Activated CD4-positive, alpha-beta memory T cell treated with anti-CD3 and anti-CD28 coated beads, Interleukin-2, amount 10 ng/mL, durations not matched to agents 7 days and 5 days (primary cell): ENCODE measurements at regions not wholly inside any gene's neighbourhood (a gene's known extent, or its start where the extent isn't known, plus 50 kb on each side); places are given as distances from the start of the nearest gene placed in this dataset.

ENCODE experiments used
- CTCF ChIA-PET: fragments of 350-600 bp; sonication (Branson Sonifier 250); formaldehyde crosslinking; loops from one replicate; lab custom pipeline; 2021; ENCODE audit warnings: antibody characterized with exemption, inconsistent platforms; lab: Charles Lee
- POLR2A ChIA-PET: fragments of 350-600 bp; sonication (Branson Sonifier 250); formaldehyde crosslinking; loops from one replicate; lab custom pipeline; 2021; ENCODE audit warnings: antibody characterized with exemption; lab: Charles Lee
- DNase-seq: peaks from one replicate; pipeline ENCODE4 v3.0.0-alpha.2; 2020
- H3K27ac Mint-ChIP-seq: one replicate; pipeline ENCODE4 v1.8.0; 2021; ENCODE audit warnings: mild to moderate bottlenecking, mixed read lengths
- H3K27me3 Mint-ChIP-seq: one replicate; pipeline ENCODE4 v1.8.0; 2021; ENCODE audit warnings: mixed read lengths
- H3K36me3 Mint-ChIP-seq: one replicate; pipeline ENCODE4 v1.8.0; 2021; ENCODE audit warnings: low read depth, mixed read lengths
- H3K4me1 Mint-ChIP-seq: one replicate; pipeline ENCODE4 v1.8.0; 2021; ENCODE audit warnings: mixed read lengths
- H3K4me3 Mint-ChIP-seq: one replicate; pipeline ENCODE4 v1.8.0; 2021; ENCODE audit warnings: mild to moderate bottlenecking, mixed read lengths
- H3K9me3 Mint-ChIP-seq: one replicate; pipeline ENCODE4 v1.8.0; 2021; ENCODE audit warnings: mixed read lengths

- Mint-ChIP-seq H3K4me1 (peaks cover 3% of the 10 kb centered on the region), H3K4me3 (no peak overlapping the region), H3K27me3 (peaks cover 35% of the 10 kb centered on the region), H3K36me3 (no peaks in the 10 kb centered on the region), H3K9me3 (peaks cover 17% of the 10 kb centered on the region), H3K27ac (no peak overlapping the region)
- CTCF ChIA-PET = no interaction called here
- no peak for DNase-seq
- POLR2A ChIA-PET = no interaction called here
Observed at GRCh38 chr12:76198839-76199238, 114.4 kb upstream of the NAP1L1 start.

GRCh38 chr12:76197283-76197682 lies 112.8 kb upstream of the NAP1L1 start:
- Mint-ChIP-seq H3K36me3 (no peaks in the 10 kb centered on the region), H3K27me3 (peaks cover 35% of the 10 kb centered on the region), H3K4me1 (peaks cover 4% of the 10 kb centered on the region), H3K4me3 (no peak overlapping the region), H3K27ac (no peak overlapping the region), H3K9me3 (peaks cover 17% of the 10 kb centered on the region)
- CTCF ChIA-PET = no interaction called here
- DNase-seq = no peak
- POLR2A ChIA-PET = no interaction called here

- CTCF ChIA-PET = no interaction called here
- Mint-ChIP-seq H3K36me3 (no peaks in the 10 kb centered on the region), H3K4me1 (peaks cover 4% of the 10 kb centered on the region), H3K27me3 (peaks cover 29% of the 10 kb centered on the region), H3K4me3 (no peak overlapping the region), H3K9me3 (peaks cover 15% of the 10 kb centered on the region), H3K27ac (no peak overlapping the region)
- POLR2A ChIA-PET = no interaction called here
- DNase-seq = no peak
Observed at GRCh38 chr12:76195920-76196319, 111.4 kb upstream of the NAP1L1 start.

- CTCF ChIA-PET = no interaction called here
Observed at GRCh38 chr12:76194724-76195123, 110.2 kb upstream of the NAP1L1 start.

DNA sequence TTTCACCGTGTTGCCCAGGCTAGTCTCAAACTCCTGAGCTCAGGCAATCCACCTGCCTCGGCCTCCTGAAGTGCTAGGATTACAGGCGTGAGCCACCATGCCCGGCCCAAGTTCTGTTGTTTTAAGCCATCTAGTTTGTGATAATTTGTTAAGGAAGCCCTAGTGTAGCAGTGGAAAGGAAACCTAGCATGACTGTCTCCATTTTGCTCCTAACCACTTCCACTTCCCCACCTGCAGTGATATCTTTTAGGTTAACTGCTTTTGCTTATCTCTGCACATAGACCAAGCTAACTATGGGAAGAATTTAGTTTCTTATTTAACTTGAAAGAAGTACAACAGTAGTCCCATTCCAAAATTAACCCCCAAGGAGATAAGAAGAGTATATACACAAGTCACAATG lies 109.5 kb upstream of the NAP1L1 start:
- Mint-ChIP-seq H3K27ac (no peak overlapping the region), H3K9me3 (peaks cover 12% of the 10 kb centered on the region), H3K27me3 (peaks cover 19% of the 10 kb centered on the region), H3K36me3 (no peaks in the 10 kb centered on the region), H3K4me3 (no peak overlapping the region), H3K4me1 (peaks cover 4% of the 10 kb centered on the region)
- no peak for DNase-seq
- ChIA-PET CTCF (no interaction called here), POLR2A (interaction anchor here (0.7 kb wide), 1 partner anchor 65 kb away, joined by 3 read pairs; no protein-coding TSS in a partner anchor)

More at GRCh38 chr12:76194724-76195123, 110.2 kb upstream of the NAP1L1 start:
- Mint-ChIP-seq H3K4me3 (no peak overlapping the region), H3K4me1 (peaks cover 4% of the 10 kb centered on the region), H3K27me3 (peaks cover 21% of the 10 kb centered on the region), H3K27ac (no peak overlapping the region), H3K36me3 (no peaks in the 10 kb centered on the region), H3K9me3 (peaks cover 15% of the 10 kb centered on the region)
- POLR2A ChIA-PET = no interaction called here
- no peak for DNase-seq

DNA sequence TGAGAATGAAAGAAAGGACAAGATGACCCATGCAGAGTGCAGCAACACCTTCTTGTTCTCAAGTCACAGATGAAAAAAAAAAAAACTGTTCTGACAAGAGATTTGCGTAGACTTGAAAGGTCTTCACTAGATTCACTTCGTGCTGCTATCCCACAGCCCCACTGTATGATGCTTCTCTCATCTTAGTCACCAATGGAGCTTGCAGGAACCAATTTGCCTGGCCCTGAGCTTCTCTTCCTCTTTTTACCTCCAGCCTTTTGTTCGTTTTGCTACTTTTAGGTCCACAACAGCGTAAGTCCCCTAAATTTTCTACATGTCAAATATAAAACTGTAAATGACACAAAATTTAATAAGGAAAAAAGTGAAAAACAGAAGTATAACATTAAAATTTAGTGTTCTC lies 107.9 kb upstream of the NAP1L1 start:
- Mint-ChIP-seq H3K27ac (no peak overlapping the region), H3K36me3 (no peaks in the 10 kb centered on the region), H3K27me3 (peaks cover 18% of the 10 kb centered on the region), H3K4me1 (peaks cover 4% of the 10 kb centered on the region), H3K4me3 (no peak overlapping the region), H3K9me3 (peaks cover 3% of the 10 kb centered on the region)
- ChIA-PET POLR2A (no interaction called here), CTCF (no interaction called here)
- DNase-seq = no peak

GRCh38 chr12:76190299-76190698 lies 105.8 kb upstream of the NAP1L1 start:
- Mint-ChIP-seq H3K36me3 (no peaks in the 10 kb centered on the region), H3K27me3 (peaks cover 29% of the 10 kb centered on the region), H3K4me1 (peaks cover 4% of the 10 kb centered on the region), H3K27ac (no peak overlapping the region), H3K9me3 (peaks cover 3% of the 10 kb centered on the region), H3K4me3 (no peak overlapping the region)
- DNase-seq = no peak
- ChIA-PET POLR2A (no interaction called here), CTCF (no interaction called here)

DNA sequence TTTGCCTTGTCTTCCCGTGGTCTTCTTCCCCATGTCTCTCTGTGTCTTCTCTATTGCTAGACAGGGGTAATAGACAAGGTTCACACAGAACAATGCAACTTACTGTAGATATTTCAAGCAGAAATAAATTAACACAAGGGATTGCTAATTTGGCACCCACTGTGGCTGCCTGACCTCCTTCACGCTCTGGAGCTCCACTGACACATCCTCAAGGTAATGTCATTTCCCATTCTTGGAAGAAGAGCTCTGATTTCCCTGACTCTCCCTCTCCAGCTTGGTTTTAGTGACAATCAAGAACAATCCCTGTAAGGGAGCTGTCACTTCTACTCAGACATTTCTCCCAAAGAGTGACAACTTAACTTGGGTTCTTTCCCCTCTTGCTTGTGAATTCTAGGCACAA lies 105.4 kb upstream of the NAP1L1 start:
- ChIA-PET CTCF (no interaction called here), POLR2A (no interaction called here)
- no peaks in the 10 kb centered on the region for H3K36me3 Mint-ChIP-seq
- no peak overlapping the region for H3K4me3 Mint-ChIP-seq
- peaks cover under 1% of the 10 kb centered on the region for H3K9me3 Mint-ChIP-seq
- no peak for DNase-seq
- peaks cover 4% of the 10 kb centered on the region for H3K4me1 Mint-ChIP-seq
- H3K27ac Mint-ChIP-seq = no peak overlapping the region
- H3K27me3 Mint-ChIP-seq = peaks cover 32% of the 10 kb centered on the region

- Mint-ChIP-seq H3K4me3 (no peak overlapping the region), H3K27ac (no peak overlapping the region), H3K4me1 (peaks cover 9% of the 10 kb centered on the region), H3K27me3 (peaks cover 39% of the 10 kb centered on the region), H3K9me3 (no peaks in the 10 kb centered on the region), H3K36me3 (no peaks in the 10 kb centered on the region)
- DNase-seq = no peak
- ChIA-PET CTCF (no interaction called here), POLR2A (no interaction called here)
Observed at GRCh38 chr12:76187177-76187576, 102.7 kb upstream of the NAP1L1 start.

GRCh38 chr12:76186131-76186906 lies 101.8 kb upstream of the NAP1L1 start:
- POLR2A ChIA-PET = no interaction called here

GRCh38 chr12:76183459-76184186 lies 99.1 kb upstream of the NAP1L1 start:
- Mint-ChIP-seq H3K36me3 (no peaks in the 10 kb centered on the region), H3K27ac (no peak overlapping the region), H3K27me3 (peaks cover 45% of the 10 kb centered on the region), H3K4me1 (peaks cover 9% of the 10 kb centered on the region), H3K9me3 (no peaks in the 10 kb centered on the region), H3K4me3 (no peak overlapping the region)
- DNase-seq = peak; percentile 28
- ChIA-PET CTCF (no interaction called here), POLR2A (interaction anchor here (1.2 kb wide), 1 partner anchor 25 kb away, joined by 3 read pairs; no protein-coding TSS in a partner anchor)

More at GRCh38 chr12:76186131-76186906, 101.8 kb upstream of the NAP1L1 start:
- peaks cover 9% of the 10 kb centered on the region for H3K4me1 Mint-ChIP-seq
- peaks cover 39% of the 10 kb centered on the region for H3K27me3 Mint-ChIP-seq
- CTCF ChIA-PET = no interaction called here
- DNase-seq = no peak
- no peak overlapping the region for H3K4me3 Mint-ChIP-seq
- H3K36me3 Mint-ChIP-seq = no peaks in the 10 kb centered on the region
- no peak overlapping the region for H3K27ac Mint-ChIP-seq
- H3K9me3 Mint-ChIP-seq = no peaks in the 10 kb centered on the region

DNA sequence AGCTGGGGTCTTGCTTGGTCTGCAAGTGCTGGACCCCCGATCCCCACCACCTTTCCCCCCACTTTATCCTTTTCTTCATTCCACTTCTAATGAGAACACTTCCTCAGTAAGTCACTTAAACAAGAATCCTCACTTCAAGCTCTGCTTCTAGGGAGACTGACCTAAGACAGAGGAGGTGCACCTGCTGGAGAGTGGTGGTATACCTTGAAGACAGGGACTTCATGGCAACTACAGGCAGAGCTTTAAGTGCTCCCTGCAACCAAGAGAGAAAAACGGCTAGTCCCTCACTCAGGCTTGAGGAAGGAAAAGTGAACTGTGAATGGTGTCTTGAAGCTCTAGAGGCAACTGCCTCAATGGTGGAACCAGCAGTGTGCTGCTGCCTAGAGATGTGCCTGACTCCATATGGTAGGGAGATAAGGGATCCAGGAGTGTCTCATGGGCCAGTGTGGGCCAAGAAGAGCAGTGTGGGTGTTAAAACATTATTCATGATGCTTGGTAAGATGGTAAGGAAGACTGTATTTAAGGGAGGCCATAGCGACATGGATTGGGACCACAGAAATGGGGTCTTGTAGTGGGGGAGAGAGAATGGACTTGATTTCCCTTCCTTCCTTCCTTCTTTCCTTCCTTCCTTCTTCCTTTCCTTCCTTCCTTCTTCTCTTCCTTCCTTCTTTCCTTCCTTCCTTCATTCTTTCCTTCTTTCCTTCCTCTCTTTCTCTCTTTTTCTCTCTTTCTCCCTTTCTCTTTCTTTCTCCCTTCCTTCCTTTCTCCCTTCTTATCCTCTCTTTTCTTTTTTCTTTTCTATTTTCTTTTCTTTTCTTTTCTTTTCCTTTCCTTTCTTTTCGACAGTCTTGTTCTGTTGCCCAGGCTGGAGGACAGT lies 96.2 kb upstream of the NAP1L1 start:
- ChIA-PET POLR2A (no interaction called here), CTCF (no interaction called here)

GRCh38 chr12:76178452-76178851 lies 94.0 kb upstream of the NAP1L1 start:
- Mint-ChIP-seq H3K27me3 (peaks cover 19% of the 10 kb centered on the region), H3K9me3 (no peaks in the 10 kb centered on the region), H3K36me3 (no peaks in the 10 kb centered on the region)

More for the DNA sequence above, 96.2 kb upstream of the NAP1L1 start:
- Mint-ChIP-seq H3K4me1 (peaks cover 9% of the 10 kb centered on the region), H3K27ac (no peak overlapping the region), H3K27me3 (peaks cover 24% of the 10 kb centered on the region), H3K4me3 (no peak overlapping the region), H3K36me3 (no peaks in the 10 kb centered on the region), H3K9me3 (no peaks in the 10 kb centered on the region)
- DNase-seq = no peak

More at GRCh38 chr12:76178452-76178851, 94.0 kb upstream of the NAP1L1 start:
- Mint-ChIP-seq H3K4me3 (no peak overlapping the region), H3K27ac (no peak overlapping the region), H3K4me1 (peaks cover 4% of the 10 kb centered on the region)
- DNase-seq = no peak
- POLR2A ChIA-PET = no interaction called here
- CTCF ChIA-PET = no interaction called here
